Fibroblast of mammary gland (primary cell): ENCODE measurements at regions not wholly inside any gene's neighbourhood (a gene's known extent, or its start where the extent isn't known, plus 50 kb on each side); places are given as distances from the start of the nearest gene placed in this dataset.

ENCODE experiments used
- DNase-seq: peaks from one replicate; pipeline ENCODE4 v3.0.0-alpha.2; 2010; ENCODE audit warnings: low read depth
- H3K4me3 ChIP-seq: 2 replicates; pipeline ENCODE4 v1.5.1; 2011; ENCODE audit warnings: low read depth, mild to moderate bottlenecking, low read length, moderate library complexity; ENCODE audit not compliant: control insufficient read depth
- TF ChIP-seq, protein P1 (sequence below): conservative IDR thresholded peaks from 2 replicates; pipeline ENCODE4 v1.5.1; 2011; ENCODE audit warnings: low read depth, low read length, inconsistent platforms; ENCODE audit not compliant: control insufficient read depth, insufficient read depth

DNA sequence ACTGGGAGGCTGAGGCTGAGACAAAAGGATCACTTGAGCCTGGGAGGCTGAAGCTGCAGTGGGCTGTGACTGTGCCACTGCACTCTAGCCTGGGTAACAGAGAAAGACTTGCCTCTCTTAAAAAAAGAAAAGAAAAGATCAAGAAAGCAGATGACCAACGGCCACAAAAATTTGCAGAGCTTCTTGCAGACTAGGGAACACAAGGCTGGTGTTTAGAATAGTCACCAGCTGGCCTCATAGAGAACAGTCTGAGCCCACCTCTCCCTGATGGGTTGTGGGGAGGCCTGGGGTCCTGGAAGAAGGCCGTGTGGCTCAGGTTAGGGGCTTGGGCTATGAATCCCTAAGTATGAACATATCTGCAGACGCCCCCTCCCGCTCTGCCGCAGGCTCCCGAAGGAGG, 73.7 kb upstream of the MED9 start:
- H3K4me3 ChIP-seq = no peak overlapping the region
- TF ChIP-seq, protein P1, sequence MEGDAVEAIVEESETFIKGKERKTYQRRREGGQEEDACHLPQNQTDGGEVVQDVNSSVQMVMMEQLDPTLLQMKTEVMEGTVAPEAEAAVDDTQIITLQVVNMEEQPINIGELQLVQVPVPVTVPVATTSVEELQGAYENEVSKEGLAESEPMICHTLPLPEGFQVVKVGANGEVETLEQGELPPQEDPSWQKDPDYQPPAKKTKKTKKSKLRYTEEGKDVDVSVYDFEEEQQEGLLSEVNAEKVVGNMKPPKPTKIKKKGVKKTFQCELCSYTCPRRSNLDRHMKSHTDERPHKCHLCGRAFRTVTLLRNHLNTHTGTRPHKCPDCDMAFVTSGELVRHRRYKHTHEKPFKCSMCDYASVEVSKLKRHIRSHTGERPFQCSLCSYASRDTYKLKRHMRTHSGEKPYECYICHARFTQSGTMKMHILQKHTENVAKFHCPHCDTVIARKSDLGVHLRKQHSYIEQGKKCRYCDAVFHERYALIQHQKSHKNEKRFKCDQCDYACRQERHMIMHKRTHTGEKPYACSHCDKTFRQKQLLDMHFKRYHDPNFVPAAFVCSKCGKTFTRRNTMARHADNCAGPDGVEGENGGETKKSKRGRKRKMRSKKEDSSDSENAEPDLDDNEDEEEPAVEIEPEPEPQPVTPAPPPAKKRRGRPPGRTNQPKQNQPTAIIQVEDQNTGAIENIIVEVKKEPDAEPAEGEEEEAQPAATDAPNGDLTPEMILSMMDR = no peak
- DNase-seq = no peak

DNA sequence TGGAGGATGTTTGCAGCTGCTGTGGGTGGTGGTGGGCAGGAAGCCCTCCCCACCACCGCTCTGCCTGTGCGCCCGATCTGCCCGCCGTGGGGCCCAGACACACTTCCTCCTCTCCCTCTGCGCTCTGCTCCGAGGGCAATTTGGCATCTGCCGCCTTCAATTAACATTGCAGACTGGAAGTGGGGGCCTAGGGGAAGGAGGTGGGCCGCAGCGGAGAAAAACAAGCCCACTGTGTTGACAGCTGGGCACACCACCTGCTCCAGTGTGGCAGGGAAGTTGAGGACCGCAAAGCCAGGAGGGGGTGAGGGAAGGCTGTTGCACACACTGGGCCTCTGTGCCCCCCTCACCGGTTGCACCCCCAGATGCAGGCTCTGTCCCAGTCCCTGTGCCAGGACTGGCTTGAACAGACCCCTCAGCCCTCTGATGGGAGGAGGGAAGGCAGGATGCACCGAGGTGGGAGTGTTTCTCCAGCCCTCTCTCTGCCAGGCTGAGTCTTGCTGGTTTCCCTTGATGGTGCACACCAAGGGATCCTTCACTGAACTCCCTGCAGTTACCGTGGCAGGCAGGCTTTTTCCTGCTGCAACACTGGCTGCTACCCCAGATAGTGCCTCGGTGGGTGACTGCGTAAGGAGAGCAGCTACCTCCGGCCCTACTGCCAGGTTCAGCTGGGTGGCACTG, 72.8 kb upstream of the MED9 start:
- H3K4me3 ChIP-seq = no peak overlapping the region
- no peak for DNase-seq
- TF ChIP-seq, protein P1 = no peak

DNA sequence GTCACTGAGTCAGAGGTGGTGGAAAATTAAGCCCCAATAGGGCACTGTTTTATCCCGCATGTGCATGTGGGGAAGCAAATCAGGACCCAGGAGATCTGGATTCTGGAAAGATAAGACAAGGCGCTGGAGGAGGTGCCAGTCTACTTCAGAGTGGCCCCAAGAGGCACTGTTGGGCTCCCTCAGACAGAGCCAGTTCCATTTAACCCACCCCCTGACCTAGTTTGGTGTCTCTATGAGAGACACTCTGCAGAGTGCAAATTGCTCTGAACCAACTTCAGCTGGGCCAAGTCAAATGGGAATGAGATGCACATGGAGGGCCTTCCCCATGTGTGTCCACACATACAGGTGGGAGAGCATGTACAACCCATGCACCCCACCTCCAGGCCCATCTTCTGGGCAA, 71.1 kb upstream of the MED9 start:
- no peak overlapping the region for H3K4me3 ChIP-seq
- no peak for DNase-seq
- TF ChIP-seq, protein P1 = no peak

DNA sequence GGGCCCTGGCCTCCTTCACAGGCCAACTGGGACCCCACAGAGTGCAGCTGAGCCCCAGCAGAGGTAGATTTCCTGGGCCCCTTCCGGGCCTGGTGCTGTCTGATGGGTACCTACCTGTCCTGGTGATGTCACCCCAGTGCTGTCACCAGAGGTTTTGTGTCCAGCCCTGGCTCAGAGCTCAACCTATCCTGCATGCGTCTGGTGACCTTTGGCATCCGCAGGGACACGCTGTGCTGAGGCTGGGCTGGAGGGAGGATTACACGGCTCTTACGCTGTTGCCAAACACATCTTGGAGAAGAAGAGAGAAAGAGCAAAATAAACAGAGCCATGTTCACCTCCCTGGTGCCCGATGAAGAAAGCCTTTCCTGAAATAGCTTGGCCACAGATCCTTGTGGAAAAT, 70.6 kb upstream of the MED9 start:
- H3K4me3 ChIP-seq = no peak overlapping the region
- TF ChIP-seq, protein P1 = no peak
- DNase-seq = peak; percentile 25

DNA sequence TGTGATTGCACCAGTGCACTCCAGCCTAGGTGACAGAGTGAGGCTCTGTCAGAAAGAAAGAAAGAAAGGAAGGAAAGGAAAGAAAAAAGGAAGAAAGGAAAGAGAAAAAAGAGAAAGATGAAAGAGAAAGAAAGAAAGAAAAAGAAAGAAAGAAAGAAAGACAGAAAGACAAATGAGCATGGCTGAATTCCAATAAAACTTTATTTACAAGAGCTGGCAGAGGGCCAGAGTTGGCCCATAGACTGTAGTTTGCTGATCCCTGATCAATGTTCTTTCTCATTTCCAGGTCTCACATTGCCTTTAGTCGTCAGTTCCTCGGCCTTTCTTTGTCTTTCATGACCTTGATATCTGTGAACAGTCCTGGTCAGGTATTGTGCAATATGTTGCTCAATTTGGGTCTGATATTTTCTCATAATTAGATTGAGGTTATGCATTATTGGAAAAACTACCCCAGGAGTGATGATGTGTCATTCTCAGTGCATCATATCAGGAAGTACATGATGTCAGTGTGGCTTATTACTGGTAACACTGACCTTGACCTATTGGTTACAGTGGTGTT, 68.5 kb upstream of the MED9 start:
- TF ChIP-seq, protein P1 = no peak
- DNase-seq = peak; percentile 98
- H3K4me3 ChIP-seq = no peak overlapping the region

DNA sequence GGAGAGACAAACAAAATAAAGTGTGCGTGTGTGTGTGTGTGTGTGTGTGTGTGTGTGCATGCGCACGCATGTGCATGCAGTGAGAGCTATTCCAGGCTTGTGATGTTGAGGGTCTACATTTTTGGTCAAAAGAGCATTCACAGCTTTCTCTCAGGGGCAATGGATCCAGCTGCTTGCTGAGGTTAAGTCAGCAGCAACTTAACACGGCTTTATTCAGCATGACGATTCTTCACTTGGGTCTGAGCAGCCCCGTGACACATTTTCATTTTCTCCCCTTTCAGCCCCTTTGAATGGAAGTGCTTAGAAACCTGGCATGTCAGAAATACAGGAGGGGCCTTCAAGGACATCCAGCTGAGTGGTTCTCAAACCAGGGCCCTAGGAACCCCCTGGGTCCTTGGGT, 66.4 kb upstream of the MED9 start:
- no peak for DNase-seq
- H3K4me3 ChIP-seq = no peak overlapping the region
- TF ChIP-seq, protein P1 = no peak

DNA sequence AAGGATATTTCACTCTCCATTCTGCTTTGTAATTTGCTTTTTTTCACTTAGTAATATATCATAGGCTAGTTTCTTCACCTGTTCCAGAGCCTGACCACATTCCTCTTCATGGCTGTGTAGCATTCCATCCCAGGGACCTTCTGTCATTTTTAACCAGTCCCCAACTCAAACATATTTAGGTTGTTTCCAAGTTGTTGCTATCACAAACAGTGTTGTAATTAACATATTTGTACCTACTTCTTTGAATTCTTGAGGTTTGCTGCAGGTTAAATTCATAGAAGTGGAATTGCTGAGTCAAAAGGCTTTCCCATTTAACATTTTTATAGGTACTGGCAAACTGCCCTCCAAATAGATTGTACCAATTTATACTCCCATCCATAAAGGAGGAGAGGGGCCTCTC, 65.1 kb upstream of the MED9 start:
- DNase-seq = peak; percentile 32
- TF ChIP-seq, protein P1 = no peak
- no peak overlapping the region for H3K4me3 ChIP-seq
